HUES48 (cell line): ENCODE measurements at regions not wholly inside any gene's neighbourhood (a gene's known extent, or its start where the extent isn't known, plus 50 kb on each side); places are given as distances from the start of the nearest gene placed in this dataset.

ENCODE experiments used
- H3K27ac ChIP-seq: one replicate; pipeline ENCODE4 v1.7.0; 2013; ENCODE audit warnings: low read depth, low read length, inconsistent platforms
- H3K27me3 ChIP-seq: 2 replicates; pipeline ENCODE4 v1.6.1; 2013; ENCODE audit warnings: mild to moderate bottlenecking, low read length; ENCODE audit not compliant: control insufficient read depth, insufficient read depth
- H3K36me3 ChIP-seq: 2 replicates; pipeline ENCODE4 v1.6.1; 2013; ENCODE audit warnings: low read length; ENCODE audit not compliant: control insufficient read depth, insufficient read depth
- H3K4me1 ChIP-seq: 2 replicates; pipeline ENCODE4 v1.6.1; 2013; ENCODE audit warnings: mild to moderate bottlenecking, low read length; ENCODE audit not compliant: control insufficient read depth, insufficient read depth
- H3K4me3 ChIP-seq: 2 replicates; pipeline ENCODE4 v1.5.1; 2013; ENCODE audit warnings: mild to moderate bottlenecking, low read depth, low read length
- H3K9ac ChIP-seq: 2 replicates; pipeline ENCODE4 v1.6.1; 2013; ENCODE audit warnings: mild to moderate bottlenecking, low read depth, low read length, moderate library complexity
- H3K9me3 ChIP-seq: 2 replicates; pipeline ENCODE4 v1.6.1; 2013; ENCODE audit warnings: low read length; ENCODE audit not compliant: control insufficient read depth, insufficient read depth

DNA sequence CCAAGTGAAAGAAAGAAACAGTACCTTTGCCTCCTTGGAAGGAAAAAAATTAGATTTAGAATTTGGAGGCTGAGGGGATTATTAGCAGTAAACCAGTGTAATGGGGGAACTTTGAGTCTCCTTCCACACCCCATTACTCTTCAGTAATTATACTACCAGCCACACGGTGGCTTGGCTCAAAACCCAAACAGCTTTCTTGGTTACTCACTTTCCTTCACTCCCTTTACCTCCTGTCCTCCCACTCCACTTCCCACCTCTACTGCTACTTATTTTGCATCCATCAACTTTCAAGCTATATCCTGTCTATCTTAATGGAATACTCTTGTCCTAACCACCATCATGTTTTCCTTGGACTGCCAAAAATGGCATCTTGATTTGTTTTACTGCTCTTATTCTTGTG is 310.6 kb upstream of the AADAT start:
- no peak overlapping the region for H3K9ac ChIP-seq
- no peaks in the 10 kb centered on the region for H3K9me3 ChIP-seq
- no peaks in the 10 kb centered on the region for H3K4me1 ChIP-seq

DNA sequence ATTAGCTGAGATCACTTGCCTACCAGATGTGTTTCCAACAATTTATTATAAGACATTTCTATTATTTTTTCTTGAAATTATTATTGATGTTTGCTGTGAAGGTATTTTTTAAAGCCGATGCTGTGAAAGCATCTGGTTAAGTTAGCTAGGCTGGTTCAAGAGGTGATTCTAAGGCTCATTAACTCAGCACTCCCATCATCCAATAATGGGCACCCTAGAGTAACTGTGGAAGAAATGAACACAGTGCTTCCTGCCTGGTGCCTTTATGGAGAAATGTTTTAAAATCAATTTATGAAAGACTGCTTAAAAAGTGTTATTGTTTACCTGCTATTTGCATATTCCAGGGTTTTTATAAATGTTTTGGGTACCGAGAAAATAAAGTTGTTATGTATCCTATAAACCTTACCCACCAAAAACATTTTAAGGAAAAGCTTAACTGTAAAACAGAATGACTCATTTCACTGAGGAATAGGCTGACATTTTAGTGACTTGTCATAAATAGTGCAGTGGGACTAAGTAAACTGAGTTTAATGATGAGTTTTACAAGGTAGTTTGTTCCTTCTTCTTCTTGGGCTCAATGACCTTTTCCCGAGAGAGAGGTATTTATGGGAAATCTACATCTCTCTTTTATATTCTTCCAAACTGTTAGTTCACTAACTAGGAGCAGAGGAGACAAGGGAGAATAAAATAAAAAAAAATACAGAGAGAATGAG is 310.0 kb upstream of the AADAT start:
- Histone ChIP-seq H3K27me3 (no peaks in the 10 kb centered on the region), H3K36me3 (no peaks in the 10 kb centered on the region), H3K27ac (no peak overlapping the region), H3K9me3 (no peaks in the 10 kb centered on the region), H3K4me3 (no peak overlapping the region), H3K9ac (no peak overlapping the region), H3K4me1 (no peaks in the 10 kb centered on the region)

More for the DNA sequence above, 310.6 kb upstream of the AADAT start:
- Histone ChIP-seq H3K27ac (no peak overlapping the region), H3K4me3 (no peak overlapping the region), H3K36me3 (no peaks in the 10 kb centered on the region), H3K27me3 (no peaks in the 10 kb centered on the region)

DNA sequence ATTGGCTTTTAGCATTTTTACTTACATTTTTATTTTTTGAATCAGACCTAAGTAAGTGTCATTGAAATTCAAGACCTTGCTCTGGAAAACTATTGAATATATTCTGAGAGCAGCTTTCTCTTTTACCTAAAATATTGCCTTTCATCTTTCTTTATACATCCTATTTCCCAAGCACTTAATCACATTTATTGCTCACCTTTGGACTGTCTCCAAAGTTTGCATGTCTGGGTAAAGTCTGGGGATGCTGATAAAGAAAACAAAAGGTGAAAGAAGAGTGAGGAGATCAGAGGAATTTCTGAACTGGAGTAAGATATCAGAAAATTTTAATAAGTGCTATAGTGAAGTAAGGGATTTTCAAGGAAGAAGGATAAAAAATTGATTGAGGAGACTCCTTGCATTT is 308.5 kb upstream of the AADAT start:
- H3K27ac ChIP-seq = no peak overlapping the region
- H3K27me3 ChIP-seq = no peaks in the 10 kb centered on the region
- H3K4me1 ChIP-seq = no peaks in the 10 kb centered on the region
- no peak overlapping the region for H3K9ac ChIP-seq
- no peak overlapping the region for H3K4me3 ChIP-seq
- no peaks in the 10 kb centered on the region for H3K36me3 ChIP-seq
- no peaks in the 10 kb centered on the region for H3K9me3 ChIP-seq

DNA sequence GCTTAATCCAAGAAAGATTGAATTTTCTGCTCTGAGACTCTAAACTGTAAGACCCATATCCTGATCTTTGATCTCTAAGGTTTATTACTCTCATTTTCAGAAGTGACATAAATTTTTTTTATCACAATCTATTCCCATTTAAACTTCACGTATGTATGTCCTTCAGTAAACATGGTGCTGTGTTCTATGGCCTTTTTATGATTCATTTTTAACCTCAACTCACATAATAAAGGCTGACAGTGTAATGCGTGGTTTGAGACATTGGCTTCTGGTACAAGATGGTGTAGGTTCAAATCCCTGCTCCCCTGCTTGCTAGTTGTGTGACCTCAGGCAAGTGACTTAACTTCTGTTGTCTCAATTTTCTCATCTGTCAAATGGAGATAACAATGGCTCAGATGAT is 306.0 kb upstream of the AADAT start:
- Histone ChIP-seq H3K4me1 (no peaks in the 10 kb centered on the region), H3K36me3 (no peaks in the 10 kb centered on the region), H3K4me3 (no peak overlapping the region), H3K27ac (no peak overlapping the region), H3K27me3 (no peaks in the 10 kb centered on the region), H3K9ac (no peak overlapping the region), H3K9me3 (no peaks in the 10 kb centered on the region)

DNA sequence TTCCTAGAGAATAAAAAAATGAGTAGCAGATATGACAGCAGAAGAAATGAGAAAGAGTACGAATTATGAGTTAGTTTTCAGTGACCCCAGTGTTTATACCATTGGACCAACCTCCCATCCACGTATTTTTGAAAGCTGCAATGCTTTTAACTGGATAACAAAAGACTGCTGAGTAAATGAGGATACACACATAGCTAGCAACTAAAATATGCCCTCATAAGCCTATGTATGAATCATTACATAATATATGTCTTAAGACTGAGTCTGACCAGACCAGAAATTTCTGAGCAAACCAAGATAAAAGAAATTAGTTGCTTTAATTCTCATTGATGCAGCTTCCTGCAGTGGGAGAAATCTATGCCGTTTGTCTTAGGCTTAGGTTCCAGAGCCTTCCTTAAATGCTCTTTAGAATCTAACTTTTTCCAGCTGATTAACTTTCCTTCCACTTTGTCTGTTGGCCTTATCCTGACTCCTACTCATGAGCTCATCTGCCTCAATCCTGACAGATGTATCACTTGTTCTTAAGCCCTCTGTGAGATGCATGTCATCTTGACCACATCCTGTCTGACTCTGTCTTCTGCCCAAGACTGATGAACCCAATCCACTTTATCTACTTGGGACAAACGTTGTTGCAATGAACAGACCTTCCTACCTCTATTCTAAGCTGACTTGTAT is 301.4 kb upstream of the AADAT start:
- no peaks in the 10 kb centered on the region for H3K36me3 ChIP-seq
- no peak overlapping the region for H3K4me3 ChIP-seq
- H3K27ac ChIP-seq = no peak overlapping the region
- no peaks in the 10 kb centered on the region for H3K27me3 ChIP-seq
- H3K9me3 ChIP-seq = no peaks in the 10 kb centered on the region
- H3K9ac ChIP-seq = no peak overlapping the region
- no peaks in the 10 kb centered on the region for H3K4me1 ChIP-seq

DNA sequence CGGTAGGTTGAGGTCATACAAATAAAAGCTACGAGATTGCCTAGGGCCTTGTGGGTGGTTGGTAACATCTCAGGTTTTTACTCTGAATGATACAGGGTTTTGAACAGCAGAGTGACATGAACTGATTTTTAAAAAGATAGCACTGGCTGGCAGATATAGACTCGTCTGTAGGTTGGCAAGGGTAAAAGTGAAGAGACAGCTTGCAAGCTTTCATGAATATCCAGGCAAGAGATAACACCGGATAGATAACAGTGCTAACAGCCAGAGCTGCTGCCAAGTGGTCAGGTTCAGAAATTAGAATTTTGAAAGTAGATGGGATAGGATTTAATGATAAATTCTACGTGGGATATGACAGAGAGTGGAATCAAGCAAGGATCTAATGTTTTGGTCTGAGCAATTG is 299.7 kb upstream of the AADAT start:
- no peak overlapping the region for H3K9ac ChIP-seq
- no peaks in the 10 kb centered on the region for H3K9me3 ChIP-seq
- no peaks in the 10 kb centered on the region for H3K36me3 ChIP-seq
- no peak overlapping the region for H3K4me3 ChIP-seq
- H3K4me1 ChIP-seq = no peaks in the 10 kb centered on the region
- H3K27me3 ChIP-seq = no peaks in the 10 kb centered on the region
- no peak overlapping the region for H3K27ac ChIP-seq

DNA sequence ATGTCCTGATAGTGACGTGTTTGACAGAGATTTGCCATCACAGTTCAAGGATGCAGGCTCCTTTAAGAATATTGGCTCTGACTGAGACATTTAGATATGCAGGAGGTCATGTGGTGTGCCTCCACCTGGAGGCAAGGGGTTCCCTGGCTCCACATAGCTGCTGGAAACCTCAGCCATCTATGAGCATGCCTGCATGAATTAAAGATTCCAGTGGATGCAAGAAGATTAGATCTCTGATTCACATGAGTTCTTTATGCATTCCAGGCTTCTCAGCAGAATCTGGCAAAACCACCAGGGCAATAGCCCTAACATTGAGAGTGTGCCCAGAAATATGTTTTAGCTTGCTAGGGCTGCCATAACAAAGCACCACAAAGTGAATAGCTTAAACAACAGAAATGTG is 298.5 kb upstream of the AADAT start:
- no peaks in the 10 kb centered on the region for H3K36me3 ChIP-seq
- H3K9ac ChIP-seq = no peak overlapping the region
- H3K9me3 ChIP-seq = no peaks in the 10 kb centered on the region
- no peak overlapping the region for H3K4me3 ChIP-seq
- H3K27me3 ChIP-seq = no peaks in the 10 kb centered on the region
- no peaks in the 10 kb centered on the region for H3K4me1 ChIP-seq
- H3K27ac ChIP-seq = no peak overlapping the region

DNA sequence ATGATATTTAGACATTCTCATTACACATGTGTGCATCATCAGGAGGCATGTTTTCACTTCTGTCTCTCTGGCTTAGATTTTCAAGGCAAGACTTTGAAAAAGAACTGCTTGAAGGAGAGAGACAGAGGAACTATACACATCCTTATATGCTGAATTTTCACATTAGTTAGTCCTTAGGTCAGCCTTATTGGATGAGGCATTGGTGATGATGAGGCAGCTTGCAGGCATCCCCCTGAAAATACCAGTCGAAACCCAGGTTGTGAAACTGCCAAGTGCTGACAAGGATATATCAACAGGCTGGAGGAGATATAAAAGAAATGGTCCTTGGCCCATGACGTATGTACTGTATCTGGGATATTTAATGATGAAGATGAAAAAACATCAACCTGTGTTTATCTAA is 297.2 kb upstream of the AADAT start:
- Histone ChIP-seq H3K9me3 (no peaks in the 10 kb centered on the region), H3K36me3 (no peaks in the 10 kb centered on the region), H3K27me3 (no peaks in the 10 kb centered on the region), H3K4me3 (no peak overlapping the region), H3K9ac (no peak overlapping the region), H3K4me1 (no peaks in the 10 kb centered on the region), H3K27ac (no peak overlapping the region)

DNA sequence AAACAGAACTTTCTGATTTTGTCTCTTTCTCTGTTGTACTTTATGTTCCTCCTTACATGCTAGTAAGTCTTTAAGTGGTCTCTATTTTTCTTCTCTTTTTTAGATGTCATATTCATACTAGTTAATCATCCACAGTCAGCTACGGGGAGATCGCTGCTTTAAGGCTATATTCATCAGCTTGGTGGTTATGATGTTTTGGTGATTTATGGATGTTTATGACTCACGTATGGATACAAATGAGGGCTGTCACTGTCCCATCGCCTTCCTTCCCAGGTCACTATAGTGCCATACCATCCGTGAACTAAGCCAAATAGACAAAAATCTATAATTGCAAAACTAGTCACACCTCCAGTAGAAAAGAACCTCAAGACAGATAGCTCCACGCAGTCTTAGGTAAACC is 296.8 kb upstream of the AADAT start:
- Histone ChIP-seq H3K9ac (no peak overlapping the region), H3K4me1 (no peaks in the 10 kb centered on the region), H3K27ac (no peak overlapping the region), H3K27me3 (no peaks in the 10 kb centered on the region), H3K9me3 (no peaks in the 10 kb centered on the region), H3K4me3 (no peak overlapping the region), H3K36me3 (no peaks in the 10 kb centered on the region)

DNA sequence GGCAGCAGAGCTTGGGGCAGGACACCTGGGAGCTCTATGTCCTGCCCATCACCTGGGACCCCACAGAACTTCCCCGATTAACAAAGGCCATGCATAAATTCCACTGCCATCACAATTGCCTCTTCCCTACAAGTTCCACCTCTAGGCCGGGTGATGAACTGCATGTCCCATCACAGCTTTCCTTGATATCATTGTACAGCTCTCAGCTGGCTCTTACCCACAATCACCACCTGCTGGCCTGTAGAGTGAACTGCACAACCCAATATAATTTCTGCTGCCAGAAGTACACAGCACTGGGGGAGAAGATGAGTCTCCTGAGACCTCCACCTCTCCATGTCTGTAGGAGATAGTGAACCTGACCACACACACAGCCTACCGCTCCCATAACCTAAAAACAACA is 285.0 kb upstream of the AADAT start:
- Histone ChIP-seq H3K36me3 (no peaks in the 10 kb centered on the region), H3K9ac (no peak overlapping the region), H3K4me1 (no peaks in the 10 kb centered on the region), H3K9me3 (0 out of 2 replicates have a peak, but pooled peaks cover 3% of the 10 kb centered on the region), H3K27me3 (no peaks in the 10 kb centered on the region), H3K27ac (no peak overlapping the region), H3K4me3 (no peak overlapping the region)

DNA sequence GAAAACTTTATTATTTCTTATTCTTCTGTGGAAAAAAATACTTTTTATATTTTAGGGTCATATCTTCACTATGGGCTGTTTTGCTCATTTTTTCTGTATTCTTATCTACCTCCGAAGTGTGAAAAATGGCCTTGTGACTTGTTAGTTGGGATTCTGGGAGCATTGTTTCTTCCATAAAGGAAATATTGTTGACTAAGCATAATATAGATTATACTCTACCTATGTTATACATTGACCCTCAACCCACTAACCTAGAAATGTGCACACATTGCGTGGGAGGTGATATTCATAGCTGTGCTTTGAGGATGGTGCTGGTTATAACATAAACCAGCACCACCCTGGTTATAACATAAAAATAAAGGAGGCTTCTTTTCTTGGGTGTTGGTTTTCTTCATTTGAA is 259.2 kb upstream of the AADAT start:
- Histone ChIP-seq H3K9ac (no peak overlapping the region), H3K27ac (no peak overlapping the region), H3K4me1 (no peaks in the 10 kb centered on the region), H3K36me3 (no peaks in the 10 kb centered on the region), H3K4me3 (no peak overlapping the region), H3K27me3 (no peaks in the 10 kb centered on the region), H3K9me3 (peaks cover 13% of the 10 kb centered on the region; the same call in 1 of the 2 replicates)
